Left lobe of liver (tissue), 2 donors: ENCODE measurements at regions not wholly inside any gene's neighbourhood (a gene's known extent, or its start where the extent isn't known, plus 50 kb on each side); places are given as distances from the start of the nearest gene placed in this dataset.

Experiments
- ATAC-seq: fragments of 200-7000 bp; cut with Tn5 transposase; one replicate; pipeline ENCODE4 v1.9.1; 2020; ENCODE audit warnings: mild to moderate bottlenecking, moderate library complexity
- DNase-seq: peaks from one replicate; pipeline ENCODE4 v3.0.0-alpha.2; 2020; ENCODE audit warnings: low spot score
- donor health status: DM: no; HTN: no; CAD: no; lungs with moderate emphysema.
- donor health status: DM: no; HTN: yes; CAD: no.

GRCh38 chr22:49643466-49643865 is 184.2 kb downstream of the BRD1 start:
- DNase-seq, result no peak
- no peak for ATAC-seq

GRCh38 chr22:49642741-49643140 is 184.9 kb downstream of the BRD1 start:
- DNase-seq, result no peak
- no peak for ATAC-seq

- no peak for ATAC-seq
- no peak for DNase-seq
Observed at GRCh38 chr22:49642331-49642730, 185.3 kb downstream of the BRD1 start.

GRCh38 chr22:49641770-49642313 is 185.8 kb downstream of the BRD1 start:
- ATAC-seq (no peak), DNase-seq (no peak)

- DNase-seq (no peak), ATAC-seq (no peak)
Observed at GRCh38 chr22:49640366-49641095, 187.1 kb downstream of the BRD1 start.

- no peak for DNase-seq
- ATAC-seq, result no peak
Observed at GRCh38 chr22:49639956-49640355, 187.7 kb downstream of the BRD1 start.

GRCh38 chr22:49638788-49639187 is 188.9 kb downstream of the BRD1 start:
- ATAC-seq (no peak), DNase-seq (no peak)

GRCh38 chr22:49638001-49638400 is 189.7 kb downstream of the BRD1 start:
- no peak for ATAC-seq
- DNase-seq, result no peak

GRCh38 chr22:49637255-49637760 is 190.4 kb downstream of the BRD1 start:
- DNase-seq (no peak), ATAC-seq (no peak)

- DNase-seq, result no peak
- ATAC-seq, result no peak
Observed at GRCh38 chr22:49636649-49637048, 191.0 kb downstream of the BRD1 start.

- DNase-seq, result no peak
- no peak for ATAC-seq
Observed at GRCh38 chr22:49636214-49636613, 191.5 kb downstream of the BRD1 start.

GRCh38 chr22:49634006-49634772 is 193.5 kb downstream of the BRD1 start:
- no peak for DNase-seq
- ATAC-seq, result no peak

- DNase-seq, result no peak
- no peak for ATAC-seq
Observed at GRCh38 chr22:49633010-49633324, 194.7 kb downstream of the BRD1 start.

- ATAC-seq (peak; percentile 84), DNase-seq (peak; percentile 55)
Observed at GRCh38 chr22:49632199-49633009, 195.3 kb downstream of the BRD1 start.

- ATAC-seq (no peak), DNase-seq (no peak)
Observed at GRCh38 chr22:49630448-49630946, 197.2 kb downstream of the BRD1 start.

- ATAC-seq, result no peak
- no peak for DNase-seq
Observed at GRCh38 chr22:49629586-49630447, 197.9 kb downstream of the BRD1 start.

GRCh38 chr22:49629261-49629570 is 198.5 kb downstream of the BRD1 start:
- DNase-seq, result no peak
- no peak for ATAC-seq

- ATAC-seq (no peak), DNase-seq (no peak)
Observed at GRCh38 chr22:49628391-49629260, 199.0 kb downstream of the BRD1 start.
